Fibroblast of pulmonary artery (primary cell): ENCODE measurements at regions not wholly inside any gene's neighbourhood (a gene's known extent, or its start where the extent isn't known, plus 50 kb on each side); places are given as distances from the start of the nearest gene placed in this dataset.

Source experiments
- DNase-seq: peaks from one replicate; pipeline ENCODE4 v3.0.0-alpha.2; 2010; ENCODE audit warnings: low read depth
- H3K4me3 ChIP-seq: replicated peaks from 2 replicates; pipeline ENCODE4 v1.5.1; 2011; ENCODE audit warnings: low read depth, mild to moderate bottlenecking, control low read depth, low read length, moderate library complexity
- CTCF ChIP-seq: IDR thresholded peaks from 2 replicates; pipeline ENCODE4 v1.5.1; 2011; ENCODE audit warnings: mild to moderate bottlenecking, control low read depth, low read length, inconsistent platforms; ENCODE audit errors: missing control alignments

DNA sequence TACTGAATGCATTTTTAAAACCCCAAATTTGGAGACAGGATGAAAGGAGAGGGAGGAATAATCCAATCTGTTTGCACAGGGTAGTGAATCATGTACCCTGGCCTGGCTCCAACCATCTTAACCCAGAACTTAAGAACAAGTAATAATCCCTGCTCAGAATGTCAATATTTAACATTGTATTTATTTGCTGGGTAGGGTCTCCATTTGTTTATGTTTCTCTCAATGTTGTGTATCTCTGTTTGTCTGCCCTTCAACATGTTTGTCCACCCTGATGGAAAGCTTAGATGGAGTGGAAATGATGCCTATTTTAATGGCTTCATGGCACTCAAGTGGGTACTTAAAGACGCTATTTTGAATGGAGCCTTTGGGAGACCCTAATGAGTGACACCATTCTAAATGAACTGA, 54.4 kb upstream of the CDC42BPA start:
- peak; percentile 69 for DNase-seq
- no peak for TF ChIP-seq CTCF
- no peak overlapping the region for H3K4me3 ChIP-seq

GRCh38 chr1:227370533-227371254, 52.4 kb upstream of the CDC42BPA start:
- no peak overlapping the region for H3K4me3 ChIP-seq
- DNase-seq: peak; percentile 12
- no peak for TF ChIP-seq CTCF

DNA sequence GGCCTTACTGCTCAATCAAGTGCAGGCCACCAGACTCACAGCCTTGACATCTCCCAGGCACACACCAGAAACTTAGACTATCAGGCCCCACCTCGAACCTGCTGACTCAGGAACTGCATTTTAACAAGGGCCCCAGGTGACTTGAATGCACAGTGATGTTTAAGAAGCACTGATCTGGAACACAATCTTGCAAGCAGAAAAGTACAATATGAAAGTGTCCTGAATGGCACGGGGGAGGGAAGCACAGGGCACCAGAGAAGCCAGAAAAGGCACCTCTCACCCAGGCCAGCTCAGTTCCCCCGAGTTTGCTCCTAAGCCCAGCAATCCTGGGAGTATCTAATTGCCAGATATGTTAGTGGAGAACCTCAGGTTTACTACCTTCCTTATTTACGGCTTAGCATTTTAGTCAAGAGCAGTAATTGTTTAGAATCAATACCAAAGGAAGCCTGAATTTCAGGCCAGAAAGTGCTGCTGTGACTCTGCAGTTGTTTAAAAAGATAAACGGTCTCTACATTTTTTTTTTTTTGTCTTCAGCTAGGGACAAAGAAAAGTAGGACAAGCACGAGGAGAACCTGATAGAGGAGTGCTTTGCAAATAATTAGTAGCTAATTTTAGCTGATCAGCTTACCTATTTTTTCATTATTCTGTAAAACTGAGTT, 50.9 kb upstream of the CDC42BPA start:
- no peak overlapping the region for H3K4me3 ChIP-seq
- no peak for DNase-seq
- TF ChIP-seq CTCF: no peak
